Fibroblast of upper back skin (primary cell): ENCODE measurements at regions not wholly inside any gene's neighbourhood (a gene's known extent, or its start where the extent isn't known, plus 50 kb on each side); places are given as distances from the start of the nearest gene placed in this dataset.
"Not testable (repeated sequence)": the region's sequence is repeated elsewhere in the genome, so short reads cannot be mapped to it uniquely, and the experiment has no call there.

Source experiments
- DNase-seq: peaks from one replicate; pipeline ENCODE4 v3.0.0-alpha.2; 2013

DNA sequence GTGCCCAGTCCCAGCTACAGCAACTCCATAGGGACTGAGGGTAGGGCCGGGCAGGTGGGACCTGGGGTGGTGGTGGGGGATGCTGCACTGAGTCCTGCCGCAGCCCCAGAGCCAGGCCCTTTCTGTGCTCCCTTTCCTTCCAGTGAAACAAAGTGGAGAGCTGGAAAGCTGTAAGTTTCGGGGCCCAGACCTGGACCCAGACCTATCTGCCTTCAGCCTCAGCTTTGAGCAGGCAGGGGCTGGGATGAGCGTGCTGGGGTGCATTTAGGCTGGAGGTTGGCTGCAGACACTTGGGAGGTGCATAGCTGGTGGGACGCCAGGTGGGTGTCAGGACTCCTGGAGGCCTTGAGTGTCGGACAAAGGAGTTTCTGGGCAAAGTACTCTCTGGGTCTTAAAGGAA is 92.7 kb upstream of the C1orf174 start:
- no peak for DNase-seq

- DNase-seq, result no peak
Observed at GRCh38 chr1:3993619-3994375, 93.7 kb upstream of the C1orf174 start.

- DNase-seq, result no peak
Observed at GRCh38 chr1:3995141-3995780, 95.2 kb upstream of the C1orf174 start.

- no peak for DNase-seq
Observed at GRCh38 chr1:3996846-3997705, 97.0 kb upstream of the C1orf174 start.

DNA sequence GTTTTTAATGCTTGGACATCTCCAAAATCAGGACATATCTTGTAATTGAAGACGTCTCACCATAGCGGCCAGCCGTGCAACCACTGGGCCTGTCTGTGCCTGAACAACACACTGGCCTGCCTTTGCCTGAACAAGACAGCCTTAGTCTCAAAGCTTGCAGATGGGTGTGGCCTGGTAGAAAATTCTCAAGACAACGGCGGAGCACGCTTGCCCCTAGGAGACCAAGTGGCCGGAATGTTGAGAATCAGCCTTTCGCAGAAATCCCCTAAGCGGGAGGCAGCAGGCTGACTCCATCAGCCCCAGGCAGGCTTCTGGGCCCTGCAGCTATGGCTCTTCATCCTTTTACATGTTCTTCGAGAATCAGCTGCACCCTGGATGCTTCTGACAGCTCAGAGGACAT is 98.0 kb upstream of the C1orf174 start:
- no peak for DNase-seq

DNA sequence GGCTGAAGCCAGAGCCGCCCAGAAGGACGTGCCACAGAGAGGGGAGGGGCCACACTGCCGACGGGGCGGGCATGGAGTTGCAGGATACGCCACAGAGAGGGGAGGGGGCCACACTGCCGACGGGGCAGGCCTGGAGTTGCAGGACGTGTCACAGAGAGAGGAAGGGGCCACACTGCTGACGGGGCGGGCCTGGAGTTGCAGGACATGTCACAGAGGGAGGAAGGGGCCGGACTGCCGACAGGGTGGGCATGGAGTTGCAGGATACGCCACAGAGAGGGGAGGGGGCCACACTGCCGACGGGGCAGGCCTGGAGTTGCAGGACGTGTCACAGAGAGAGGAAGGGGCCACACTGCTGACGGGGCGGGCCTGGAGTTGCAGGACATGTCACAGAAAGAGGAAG is 99.4 kb upstream of the C1orf174 start:
- not testable (repeated sequence) for DNase-seq

DNA sequence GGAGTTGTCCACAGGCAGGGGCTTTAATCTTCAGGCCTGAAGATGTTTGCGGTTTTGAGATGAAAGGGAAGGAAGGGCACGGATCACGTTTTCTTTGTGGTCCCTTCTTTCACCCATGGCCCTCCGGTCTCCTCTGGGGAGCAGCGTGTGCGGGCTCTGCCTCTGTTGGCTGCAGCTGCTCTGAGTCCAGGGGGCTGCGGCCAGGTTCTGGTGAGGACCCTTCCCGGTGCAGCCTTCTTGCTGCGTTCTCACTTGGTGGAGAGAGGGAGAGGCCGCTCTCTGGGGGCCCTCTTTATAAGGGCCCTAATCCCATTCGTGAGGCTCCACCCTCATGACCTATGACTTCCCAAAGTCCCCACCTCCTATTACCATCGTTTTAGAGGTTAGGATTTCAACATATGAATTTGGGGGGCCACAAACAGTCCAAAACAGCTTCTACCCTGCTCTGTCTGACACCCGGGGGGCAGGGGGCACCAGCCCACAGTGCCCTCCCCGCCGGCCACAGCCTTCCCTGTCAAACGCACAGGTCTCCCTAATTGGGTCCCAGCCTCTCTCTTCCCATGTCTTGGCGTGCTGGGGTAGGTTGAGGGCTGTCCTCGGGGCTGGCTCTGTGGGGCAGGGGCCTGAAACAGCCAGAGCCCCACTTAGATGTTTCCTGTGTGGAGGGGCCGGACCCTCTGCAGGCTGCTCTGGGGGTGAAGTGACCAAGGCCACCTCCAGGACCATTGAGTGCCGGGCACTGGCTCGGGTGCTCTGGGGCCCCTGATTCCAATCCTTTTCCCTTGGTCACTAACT is 100.1 kb upstream of the C1orf174 start:
- DNase-seq, result no peak

DNA sequence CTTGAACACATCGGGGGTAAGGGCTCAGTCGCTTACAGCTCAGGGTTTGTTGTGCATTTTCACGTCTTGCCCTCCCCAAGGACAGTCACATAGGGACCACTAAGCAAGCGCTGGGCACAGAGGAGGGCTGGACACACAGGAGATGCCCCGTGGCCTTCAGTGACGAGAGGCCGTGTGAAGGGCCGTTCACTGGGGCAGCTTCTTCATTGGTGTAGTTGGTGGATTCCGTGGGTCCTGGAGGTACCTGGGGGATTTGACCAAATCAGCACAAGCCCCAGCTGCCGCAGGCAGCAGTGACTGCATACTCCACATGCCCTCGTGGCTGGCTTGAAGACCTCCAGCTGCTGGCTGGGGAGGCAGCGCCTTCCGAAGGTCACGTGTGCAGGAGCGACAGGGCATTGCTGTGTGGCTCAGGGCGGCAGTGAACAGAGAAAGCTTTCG is 100.8 kb upstream of the C1orf174 start:
- no peak for DNase-seq

DNA sequence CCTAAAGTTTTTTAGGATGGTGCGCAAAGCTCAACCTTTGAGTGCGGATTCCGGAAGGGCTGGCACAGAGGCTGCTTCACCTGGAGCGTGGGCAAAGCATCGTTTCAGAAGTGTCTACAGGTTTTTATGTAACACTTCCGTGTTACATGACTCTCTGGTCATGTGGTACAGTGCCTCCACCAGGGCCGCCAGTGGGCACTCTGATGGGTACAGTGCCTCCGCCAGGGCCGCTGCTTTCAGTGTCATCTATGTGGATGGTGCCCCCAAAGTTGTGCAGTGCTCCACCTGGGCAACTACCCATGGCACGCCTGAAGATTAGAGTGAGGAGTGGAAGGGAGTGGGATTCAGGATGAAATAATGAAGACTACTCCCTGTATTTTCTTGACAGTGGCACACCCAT is 101.4 kb upstream of the C1orf174 start:
- DNase-seq, result no peak

- DNase-seq, result no peak
Observed at GRCh38 chr1:4002061-4002521, 102.0 kb upstream of the C1orf174 start.

DNA sequence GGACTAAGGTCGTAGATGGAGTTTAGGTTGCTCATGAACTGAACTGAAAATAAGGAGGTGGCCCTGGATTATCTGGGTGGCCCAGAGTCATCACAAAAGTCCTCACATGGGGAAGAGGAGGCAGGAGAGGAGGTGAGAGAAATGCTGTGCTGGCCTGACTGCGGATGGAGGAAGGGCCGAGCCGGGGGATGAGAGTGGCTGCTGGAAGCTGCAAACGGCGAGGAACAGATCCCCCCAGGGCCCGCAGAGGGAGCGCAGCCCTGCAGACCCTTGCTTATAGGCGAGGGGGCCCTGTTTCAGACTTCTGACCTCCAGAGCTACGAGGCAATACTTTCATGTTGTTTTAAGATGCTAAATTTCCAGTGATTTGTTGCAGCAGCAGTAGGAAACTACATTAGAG is 102.7 kb upstream of the C1orf174 start:
- DNase-seq, result no peak

GRCh38 chr1:4003846-4004505 is 103.9 kb upstream of the C1orf174 start:
- no peak for DNase-seq

DNA sequence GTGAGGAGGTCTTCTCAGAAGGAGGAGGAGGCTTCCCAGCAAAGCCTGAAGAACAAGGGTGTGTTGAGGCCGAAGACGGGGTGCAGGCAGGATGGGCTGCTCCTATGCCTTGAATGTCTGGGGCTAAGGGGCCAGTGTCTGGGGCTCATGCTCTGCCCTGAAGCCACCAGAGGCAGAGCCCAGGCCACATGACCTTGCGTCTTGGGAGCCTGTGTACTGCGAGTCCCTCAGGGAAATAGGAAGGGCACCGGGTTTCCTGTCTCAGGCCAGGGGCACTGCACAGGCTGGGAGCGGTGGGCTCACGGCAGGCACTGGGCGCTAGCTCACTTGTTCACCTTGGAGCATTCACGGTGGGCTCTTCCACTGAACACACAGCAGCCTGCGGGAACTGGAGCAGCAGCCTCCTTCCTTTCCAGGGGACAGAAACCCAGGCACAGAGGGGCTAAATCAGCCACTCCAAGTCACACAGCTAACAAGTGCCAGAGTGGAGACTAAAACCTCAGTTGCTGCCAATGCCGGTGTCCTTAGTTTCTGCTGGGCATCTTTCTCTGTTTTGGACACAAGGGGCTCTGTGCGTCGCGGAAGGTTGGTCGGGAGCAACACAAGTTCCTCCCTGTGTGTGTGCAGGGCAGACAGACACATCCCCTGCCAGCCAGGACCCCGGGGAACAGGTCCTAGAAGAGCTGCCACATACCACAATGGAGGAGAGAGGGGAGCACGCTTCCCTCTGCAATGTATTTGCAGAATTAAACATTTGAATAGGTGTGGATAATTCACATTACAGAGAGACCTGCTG is 104.8 kb upstream of the C1orf174 start:
- DNase-seq, result no peak

- no peak for DNase-seq
Observed at GRCh38 chr1:4005431-4005830, 105.4 kb upstream of the C1orf174 start.

- DNase-seq, result no peak
Observed at GRCh38 chr1:4006676-4007374, 106.8 kb upstream of the C1orf174 start.

- no peak for DNase-seq
Observed at GRCh38 chr1:4010284-4010683, 110.2 kb upstream of the C1orf174 start.

- DNase-seq, result no peak
Observed at GRCh38 chr1:4010814-4011605, 110.9 kb upstream of the C1orf174 start.

DNA sequence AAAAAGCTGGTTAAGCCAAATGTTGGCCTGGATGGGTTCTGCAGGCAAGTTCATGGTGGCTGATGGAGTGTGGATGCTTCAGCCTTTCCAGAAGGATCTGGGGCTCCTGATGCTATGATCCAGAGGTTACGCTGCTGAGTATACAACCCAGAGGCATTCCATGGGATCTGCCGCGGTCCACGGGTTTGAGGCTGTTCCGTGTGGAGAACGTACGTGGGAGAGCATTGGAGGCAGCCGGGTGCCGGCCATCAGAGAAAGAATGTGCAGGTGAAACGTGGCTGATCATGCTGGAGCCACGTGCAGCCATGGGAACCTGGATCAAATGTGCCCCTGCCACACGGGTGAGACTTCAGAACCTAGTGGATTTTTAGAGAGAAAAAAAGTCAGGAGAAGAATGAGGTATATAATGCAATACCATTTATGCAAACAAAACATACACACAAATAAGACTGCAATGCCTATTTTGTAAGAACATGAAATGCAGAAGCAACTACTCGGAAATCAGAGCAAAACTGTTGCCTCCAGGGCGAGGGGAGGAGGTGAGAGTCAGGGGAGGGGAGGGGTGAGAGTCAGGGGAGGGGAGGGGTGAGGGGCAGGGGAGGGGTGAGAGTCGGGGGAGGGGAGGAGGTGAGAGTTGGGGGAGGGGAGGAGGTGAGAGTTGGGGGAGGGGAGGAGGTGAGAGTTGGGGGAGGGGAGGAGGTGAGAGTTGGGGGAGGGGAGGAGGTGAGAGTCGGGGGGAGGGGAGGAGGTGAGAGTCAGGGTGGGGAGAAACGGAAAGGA is 116.5 kb upstream of the C1orf174 start:
- no peak for DNase-seq
